Dermis microvascular lymphatic vessel endothelial cell (primary cell): ENCODE measurements at regions not wholly inside any gene's neighbourhood (a gene's known extent, or its start where the extent isn't known, plus 50 kb on each side); places are given as distances from the start of the nearest gene placed in this dataset.

Source experiments
- DNase-seq, 2 donors: peaks; one replicate each; pipeline versions ENCODE4 v3.0.0 to v3.0.0-alpha.2; 2010; ENCODE audit warnings: low read depth in 2 of 2

DNA sequence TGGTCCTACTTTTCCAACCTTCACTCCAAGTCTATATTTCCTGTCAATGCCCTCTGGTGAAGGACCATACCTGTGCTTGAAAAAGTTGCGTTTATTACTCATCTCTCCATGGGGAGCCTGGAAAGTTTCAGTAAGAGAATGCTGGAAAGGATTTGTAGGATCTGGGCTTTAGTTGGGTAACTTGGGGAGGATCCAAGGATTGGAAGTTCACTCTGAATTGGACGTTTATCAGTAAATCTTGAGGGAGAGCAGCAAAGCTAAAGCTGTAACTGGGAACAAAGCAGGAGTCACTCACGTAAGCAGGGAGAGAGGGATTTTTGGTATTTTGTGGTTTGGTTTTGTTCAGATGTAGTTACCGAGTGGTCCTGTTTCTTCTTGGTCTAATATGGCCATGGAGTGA is 51.4 kb upstream of the NPVF start:
- no peak for DNase-seq

DNA sequence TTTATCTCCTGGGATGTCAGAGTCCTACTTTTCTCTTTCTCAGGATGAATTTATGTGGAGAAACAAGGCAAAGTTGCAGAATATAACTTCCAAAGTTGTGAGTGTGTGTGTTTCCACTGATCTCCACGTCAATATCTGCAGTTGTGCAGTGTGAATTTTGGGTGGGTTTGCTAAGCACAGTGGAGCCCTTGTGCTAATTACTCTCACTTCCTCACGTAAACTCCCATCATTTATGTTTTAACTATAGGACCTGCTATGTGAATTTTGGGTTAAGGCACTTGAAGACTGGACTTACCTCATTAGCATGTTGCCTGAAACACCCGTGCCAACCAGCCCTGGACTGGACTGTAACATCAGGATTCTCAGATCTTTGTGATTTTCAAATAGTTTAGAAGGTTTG is 51.9 kb upstream of the NPVF start:
- DNase-seq = no peak

DNA sequence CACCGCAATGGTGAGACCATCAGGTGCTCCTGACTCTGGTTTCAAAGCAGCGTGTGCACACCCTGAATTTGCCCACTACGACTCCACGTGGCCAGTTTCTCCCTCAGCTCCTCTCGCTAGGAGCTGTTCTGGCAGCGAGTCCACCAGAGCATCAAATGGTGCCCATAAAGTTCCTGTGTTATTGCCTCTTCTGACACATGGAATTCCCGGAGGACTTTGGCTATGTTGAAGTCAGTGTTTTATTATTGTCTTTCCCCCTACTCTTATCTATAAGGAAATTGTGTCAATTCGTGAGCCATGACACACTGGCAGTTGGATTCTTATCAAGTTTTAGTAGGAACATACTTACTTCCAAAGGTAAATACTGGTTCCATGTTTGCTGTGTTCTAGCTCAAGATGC is 53.9 kb upstream of the NPVF start:
- DNase-seq = no peak

DNA sequence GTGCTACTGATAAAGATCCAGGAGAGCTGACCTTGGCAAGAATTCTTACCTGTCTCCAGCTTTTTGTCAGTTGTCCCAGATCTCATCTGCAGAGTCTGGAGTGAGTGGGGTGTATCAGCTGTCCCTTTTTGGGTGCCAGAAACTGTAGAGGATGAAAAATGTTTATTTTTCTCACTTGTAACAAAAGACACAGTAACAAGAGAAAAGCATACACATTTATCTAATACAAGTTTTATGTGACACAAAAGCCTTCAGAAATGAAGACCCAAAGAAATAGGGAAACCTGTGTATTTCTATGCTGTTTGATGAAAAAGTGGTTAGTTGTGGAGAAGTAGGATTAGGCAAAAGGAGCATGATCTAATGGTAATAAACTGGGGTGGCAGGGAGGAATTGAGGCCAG is 58.5 kb upstream of the NPVF start:
- DNase-seq = no peak

DNA sequence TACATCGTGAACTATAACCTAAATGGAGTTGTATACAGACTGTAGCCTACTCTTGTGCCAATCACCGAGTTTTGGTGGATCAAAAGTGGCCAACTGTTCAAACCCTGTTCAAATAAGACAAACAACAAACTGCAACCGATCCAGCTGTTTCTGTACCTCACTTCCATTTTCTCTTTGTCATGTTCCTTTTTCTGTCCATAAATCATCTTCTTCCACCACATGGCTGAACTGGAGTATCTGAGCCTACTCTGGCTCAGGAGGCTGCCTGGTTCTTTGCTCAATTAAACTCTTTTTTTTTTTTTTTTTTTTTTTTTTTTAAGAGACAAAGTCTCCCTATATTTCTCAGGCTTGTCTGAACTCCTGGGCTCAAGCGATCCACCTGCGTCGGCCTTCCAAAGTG is 59.0 kb upstream of the NPVF start:
- DNase-seq = no peak

DNA sequence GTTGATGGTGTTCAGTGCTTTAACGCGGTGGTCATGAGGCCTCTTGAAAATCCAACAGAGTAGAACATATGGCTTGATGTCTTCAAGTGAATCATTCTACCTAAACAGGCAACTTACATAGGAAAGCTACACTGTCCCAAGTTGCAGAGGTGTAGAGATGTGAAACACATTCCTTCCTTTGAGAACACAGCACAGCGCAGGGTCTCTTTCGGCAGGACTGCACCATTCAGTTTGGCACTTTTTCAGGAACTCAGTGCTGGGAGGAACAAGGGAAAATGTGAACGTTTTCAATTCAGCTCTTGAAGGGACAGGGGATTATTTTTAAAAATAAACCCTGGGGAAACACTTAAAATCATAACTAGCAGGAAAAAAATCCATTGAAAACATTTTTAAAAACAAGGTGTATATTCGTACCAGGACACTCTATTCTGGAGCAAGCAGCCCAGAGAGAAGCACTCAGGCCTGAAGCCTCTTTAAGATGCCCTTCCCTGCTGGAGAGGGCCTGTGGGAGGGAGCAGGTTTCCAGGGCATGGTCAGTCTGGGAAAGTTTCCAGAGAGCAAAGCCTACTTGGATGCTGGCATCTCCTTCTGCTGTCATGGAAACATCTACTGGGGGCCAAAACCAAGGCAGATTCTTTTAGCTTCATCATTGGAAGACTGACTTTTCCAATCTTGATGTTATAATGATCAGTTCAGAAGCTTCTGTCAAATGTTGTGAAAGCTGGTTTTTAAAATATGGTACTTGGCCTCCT is 60.4 kb upstream of the NPVF start:
- no peak for DNase-seq

DNA sequence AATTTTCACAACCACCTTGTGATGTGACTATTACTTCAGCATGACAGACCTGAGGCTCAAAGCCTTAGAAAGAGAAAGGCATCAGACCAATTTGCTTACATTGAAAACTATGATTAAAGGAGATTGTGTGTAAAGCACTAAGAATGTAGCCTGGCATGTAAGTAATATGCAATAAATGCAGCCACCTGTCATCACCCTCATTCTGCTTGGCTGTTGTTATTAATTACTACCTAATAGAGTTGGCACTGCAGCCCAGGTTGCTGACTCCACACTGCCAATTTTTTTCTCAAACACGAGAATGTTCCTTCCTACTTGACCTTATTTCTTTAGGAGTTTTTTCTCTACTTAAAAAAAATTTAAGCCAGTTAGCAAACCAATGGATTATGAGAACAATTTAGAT is 61.2 kb upstream of the NPVF start:
- no peak for DNase-seq

DNA sequence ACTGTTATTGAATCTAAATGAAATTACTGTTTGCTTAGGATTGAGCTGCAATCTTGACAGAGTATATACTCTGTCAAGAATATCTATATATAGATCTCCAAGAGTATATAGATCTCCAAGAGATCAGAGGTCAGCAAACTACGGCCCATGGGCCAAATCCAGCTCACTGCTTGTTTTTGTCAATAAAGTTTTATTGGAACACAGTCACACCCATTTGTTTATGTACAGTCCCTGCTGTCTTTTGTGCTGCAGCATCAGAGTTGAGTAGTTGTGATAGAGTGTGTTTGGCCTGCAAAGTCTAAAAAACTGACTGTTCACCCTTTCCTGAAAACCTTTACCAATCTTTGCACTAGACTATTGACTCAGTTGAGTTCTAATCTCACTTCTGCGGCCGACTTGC is 66.3 kb upstream of the NPVF start:
- DNase-seq = no peak

DNA sequence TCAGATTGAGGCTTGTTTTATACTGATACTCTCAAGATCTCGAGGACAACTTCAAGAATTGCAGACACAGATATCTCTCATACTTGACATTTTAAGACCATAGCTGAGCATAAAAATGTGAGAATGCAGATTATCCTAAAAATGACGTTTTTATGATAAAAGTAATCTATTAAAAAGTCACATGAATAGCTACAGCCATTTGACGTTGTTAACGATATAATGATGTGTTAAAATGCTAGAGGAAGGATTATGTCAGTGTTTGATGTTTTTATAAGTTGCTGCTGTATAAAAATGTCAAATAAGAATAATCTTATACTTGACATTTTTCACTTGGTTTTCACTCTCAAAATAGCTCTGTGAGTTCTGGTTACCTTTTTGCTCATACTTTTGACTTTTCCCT is 67.1 kb upstream of the NPVF start:
- no peak for DNase-seq

DNA sequence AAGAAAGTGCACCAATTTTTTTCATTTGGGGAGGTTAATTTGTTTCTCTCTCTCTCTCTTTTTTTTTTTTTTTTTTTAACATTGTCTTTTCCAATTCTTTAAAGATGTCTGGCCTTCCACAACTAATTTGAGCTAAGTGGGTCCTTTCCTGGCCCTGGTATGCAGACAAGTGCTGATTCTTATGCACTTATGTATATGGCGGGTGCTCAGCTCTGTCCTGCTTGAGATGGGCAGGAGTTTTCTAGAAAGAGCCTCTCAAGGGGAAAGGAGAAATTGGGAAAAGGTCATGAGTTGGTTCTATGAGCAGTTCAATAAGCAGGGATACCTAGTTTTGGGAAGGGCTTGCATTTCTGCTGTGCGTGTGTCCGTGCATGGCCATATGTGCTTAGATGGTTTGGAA is 67.8 kb upstream of the NPVF start:
- DNase-seq = no peak

DNA sequence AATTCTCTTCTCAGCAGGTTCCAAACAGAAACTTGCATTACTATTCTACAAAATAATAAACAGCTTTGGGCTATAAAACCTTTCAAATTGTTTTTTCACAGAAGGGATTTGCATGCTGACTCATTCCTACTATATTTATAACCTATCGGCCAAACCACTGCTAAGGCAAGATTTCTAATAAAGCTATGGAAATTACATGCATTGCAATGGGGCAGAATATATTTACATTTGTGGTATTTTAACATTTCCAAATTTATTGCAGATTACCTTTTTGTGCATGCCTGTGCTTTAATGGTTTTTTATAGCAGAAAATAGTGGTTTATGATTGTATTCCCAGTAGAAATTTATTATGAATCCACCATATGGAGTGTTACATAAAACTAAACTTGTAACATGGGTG is 69.0 kb upstream of the NPVF start:
- no peak for DNase-seq

DNA sequence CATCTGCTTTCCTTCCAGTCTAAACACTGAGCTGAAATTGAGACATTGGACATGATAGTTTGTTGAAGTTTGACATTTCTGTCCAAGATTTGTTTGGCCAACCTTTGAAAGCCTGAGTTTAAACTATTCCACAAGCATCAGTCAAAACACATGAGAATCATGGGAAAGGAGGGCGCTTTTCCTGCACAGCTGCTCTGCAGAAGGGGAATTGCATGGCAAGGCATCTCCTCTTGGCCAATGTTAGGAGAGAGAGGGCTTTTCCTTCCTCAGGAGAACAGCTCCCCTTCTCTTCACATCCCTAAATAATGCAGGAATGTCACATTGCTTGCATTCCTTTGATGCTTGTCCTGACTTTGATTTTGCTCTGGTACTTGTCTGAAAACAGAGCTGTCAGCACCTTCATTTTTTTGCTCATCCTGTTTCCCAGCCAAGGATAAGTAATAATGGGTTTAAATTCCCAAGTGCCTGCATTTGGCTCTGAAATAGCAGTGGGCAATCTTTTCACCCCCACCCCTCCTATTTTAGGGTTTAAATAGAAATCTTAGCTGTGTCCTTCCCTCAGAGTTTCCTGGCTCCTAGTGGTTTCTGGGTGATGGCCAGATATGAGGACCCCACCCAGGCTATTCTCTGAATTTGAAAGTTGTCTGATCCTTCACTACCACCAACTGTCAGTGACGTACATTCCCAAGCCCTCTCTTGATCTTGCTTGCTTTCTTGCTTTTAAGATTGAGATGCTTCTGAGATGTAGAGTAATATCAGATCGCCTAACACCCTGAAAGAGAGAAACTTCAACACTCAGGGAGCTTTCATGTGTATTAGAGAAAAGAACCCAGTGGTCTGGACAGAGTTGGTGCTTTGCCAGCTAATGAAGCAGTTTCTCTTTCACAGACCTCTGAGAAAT is 75.2 kb upstream of the NPVF start:
- no peak for DNase-seq

DNA sequence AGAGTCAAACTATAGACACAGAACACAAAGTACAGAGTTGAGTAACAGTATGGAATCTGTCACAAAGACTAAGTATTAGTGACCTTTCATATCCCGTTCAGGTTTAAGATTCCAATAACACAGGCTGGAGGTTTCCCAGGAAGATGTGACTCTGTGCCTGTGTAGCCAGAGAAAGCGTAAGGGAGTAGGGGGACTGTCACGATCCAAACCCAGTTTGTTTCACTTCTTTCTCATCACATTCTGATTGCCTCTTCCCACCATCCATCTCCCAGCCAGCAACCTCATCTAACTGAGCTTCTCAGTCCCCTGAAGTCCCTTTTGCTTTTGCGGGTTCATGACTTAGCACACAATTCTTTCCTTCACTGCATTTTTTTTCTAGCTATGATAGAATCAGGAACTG is 76.4 kb upstream of the NPVF start:
- DNase-seq = no peak

DNA sequence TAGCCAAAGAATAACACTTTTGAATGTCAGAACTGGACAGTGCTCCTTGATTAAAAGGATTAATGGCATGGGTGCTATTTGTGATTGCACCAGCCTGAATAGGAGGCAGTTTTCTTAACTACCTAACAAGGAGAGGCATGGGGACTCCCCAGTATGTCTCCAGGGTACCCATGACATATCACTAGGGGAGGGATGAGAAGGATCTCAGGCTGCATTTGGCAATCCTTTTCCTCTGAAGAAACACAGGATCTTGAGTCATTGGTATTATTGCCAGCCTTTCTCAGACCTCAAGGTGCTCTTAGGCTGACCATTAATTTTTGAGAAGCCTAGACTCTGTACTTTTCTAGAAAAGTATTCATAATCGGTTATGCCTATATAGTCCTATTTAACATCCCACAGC is 77.5 kb upstream of the NPVF start:
- DNase-seq = no peak

DNA sequence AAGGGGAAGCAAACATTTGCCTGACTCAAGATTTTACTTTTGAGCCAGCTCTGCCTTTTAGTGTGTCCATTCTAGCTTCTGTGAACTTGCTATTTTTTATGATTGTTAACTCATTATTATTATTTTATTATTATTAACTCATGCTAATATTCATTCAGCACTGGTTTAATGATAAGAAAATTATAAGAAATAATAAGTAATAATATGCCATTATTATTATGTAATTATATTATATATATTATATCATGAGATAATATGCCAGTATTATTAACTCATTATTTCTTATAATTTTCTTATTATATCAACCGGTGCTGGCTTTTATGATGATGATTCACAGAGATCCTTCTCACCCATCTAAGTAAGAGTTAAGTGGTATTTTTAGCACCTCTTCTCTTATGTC is 79.3 kb upstream of the NPVF start:
- no peak for DNase-seq

DNA sequence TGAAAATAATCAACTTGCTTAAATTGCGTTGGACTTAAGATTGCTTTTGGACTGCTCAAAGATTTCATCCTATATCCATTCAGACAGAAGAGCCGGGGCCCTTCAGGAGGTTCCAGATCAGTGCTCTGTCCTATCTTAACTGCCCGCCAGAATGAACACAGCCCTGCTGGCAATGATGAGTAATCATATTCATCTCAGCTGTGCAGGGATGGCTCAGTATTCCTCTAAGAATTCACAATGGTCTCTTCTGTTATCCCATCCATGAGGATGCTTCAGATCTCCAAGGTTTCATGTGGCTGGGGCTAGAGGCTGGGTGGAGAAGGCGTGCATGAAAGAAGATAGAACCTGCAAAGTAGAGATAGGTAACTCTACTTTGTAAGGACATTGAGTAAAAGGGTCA is 80.0 kb upstream of the NPVF start:
- no peak for DNase-seq

DNA sequence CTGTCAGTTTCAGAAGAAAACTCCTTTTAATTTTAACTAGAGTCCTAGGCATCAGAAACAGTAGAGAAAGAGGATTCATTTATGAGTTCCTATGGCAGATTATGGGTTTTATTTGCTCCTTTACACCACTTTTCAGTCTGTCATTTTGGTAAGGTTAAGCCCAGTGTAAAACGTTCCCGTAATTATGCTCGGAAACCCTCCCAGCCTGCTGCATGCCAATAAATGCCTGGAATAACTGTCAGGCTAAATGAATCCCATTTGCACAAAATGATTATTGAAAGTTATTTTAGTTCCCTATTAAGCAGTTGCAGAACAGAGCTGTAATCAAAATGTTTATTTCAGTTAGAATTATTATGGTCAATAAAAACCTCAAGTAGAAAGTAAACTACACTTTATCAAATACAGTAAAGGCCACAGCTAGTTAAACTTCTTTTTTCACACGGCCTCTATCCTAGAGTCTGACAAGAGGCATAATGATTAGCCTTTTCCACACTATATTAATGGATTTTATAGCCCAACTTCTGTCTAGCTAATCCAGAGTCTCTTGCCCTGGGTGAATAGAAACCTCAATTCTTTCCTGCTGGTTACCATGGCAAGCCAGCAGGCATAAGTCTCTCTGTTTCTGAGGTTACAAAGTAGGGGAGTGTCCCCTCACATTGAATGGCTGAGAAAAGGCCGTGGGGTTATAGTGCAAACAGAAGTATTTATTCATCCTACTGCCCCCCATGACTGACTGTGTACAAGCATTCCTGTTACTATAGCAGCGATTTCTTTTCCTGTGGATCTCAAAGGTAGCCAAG is 80.8 kb upstream of the NPVF start:
- DNase-seq = no peak

DNA sequence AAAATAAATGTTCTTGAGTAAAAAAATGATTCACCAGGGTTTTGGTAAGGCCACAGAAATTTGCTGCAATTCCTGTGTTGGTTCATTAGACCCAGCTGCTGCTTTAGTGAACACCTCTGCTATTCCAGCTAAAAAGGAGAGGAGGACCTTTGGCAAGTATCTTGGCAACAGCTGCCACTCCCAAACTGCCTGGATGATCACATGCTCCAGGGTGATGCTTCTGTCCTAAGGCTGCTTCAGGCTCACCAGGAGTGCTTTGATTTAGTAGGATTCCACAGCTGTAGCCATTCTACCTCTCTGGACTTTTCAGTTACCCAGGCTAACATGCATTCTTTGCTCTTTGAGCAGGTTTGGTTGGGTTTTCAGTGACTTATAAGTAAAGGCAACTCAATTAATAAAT is 82.6 kb upstream of the NPVF start:
- no peak for DNase-seq

DNA sequence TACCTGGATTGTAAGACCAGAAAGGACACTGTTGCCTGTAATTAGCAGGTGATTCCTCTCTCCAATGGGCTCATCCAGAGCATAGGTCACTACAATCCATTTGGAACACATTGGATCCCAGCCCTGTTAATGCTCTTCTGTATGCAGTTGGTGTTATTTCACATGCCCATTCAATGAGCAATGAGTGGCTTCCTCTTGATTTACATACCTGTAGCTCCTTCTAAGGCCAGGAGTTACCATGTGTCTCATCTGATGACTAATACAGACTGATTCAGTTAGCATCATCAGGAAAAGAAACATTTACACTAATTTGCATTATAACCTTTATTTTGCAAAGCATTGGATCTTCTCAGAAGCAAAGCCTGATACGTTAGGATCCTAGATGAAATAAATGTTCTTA is 83.1 kb upstream of the NPVF start:
- no peak for DNase-seq

DNA sequence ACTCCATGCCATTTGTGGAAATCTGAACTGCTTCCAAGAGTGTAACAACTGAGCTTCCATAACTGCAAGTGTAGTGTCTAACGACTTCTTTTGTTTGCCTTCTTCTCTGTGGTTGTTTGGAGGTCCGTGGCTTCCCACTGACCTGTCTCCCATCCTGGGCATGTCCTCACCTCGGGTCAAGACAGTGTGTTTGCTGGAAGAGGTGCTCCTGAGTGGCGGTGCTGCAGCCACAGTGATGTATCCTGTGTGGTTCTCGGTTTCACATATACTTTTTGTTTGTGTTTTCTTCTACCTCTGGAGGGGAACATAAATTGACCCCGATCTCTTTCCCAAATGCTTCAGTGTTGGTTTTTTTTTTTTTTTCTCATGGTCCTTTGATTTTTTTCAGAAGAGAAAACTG is 84.7 kb upstream of the NPVF start:
- DNase-seq = no peak

DNA sequence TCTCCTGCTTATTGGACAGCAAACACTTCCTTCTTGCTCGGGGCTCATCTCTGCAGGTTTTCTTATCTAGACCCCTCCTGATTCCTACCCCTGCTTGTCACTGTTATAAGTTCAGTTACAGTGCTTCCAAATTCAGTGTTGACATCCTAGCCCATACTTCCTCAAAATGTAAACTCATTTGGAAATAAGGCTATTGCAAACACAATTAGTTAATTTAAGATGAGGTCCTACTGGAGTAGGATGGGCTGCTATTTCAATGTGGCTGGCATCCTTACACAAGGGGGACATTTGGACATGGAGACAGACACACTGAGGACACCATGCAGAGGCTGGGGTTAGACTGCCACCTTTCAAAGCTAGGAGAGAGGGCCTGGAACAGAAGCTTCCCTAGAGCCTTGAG is 85.2 kb upstream of the NPVF start:
- DNase-seq = no peak

DNA sequence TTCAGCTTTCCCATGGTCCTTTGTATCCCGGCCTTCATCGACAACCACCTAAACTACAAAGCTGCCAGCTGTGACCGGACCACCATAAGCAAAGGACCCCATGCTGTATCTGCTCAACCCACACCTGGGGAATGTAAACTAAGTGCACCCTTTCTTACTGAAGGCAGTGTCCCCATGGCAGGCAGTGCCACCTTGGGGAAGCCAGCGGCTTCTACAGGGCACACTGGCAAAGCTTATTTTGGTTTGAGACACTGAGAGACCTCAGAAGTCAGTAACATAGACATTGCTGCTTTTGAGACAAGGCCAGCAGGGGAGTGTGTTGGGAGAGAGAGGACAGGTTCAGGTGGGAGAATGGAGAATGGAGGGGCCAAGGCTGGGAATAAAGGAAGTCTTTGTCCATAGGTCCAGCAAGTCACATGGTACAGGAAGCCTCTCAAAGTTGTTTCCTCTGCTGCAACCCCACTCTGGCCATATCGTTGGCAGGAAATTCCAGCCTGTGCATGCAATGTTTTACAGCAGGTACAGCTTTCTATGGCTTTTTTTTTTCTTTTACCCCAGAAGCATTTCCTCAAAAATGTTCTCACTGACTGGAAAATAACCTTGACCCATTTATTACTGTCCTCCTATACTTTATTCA is 85.9 kb upstream of the NPVF start:
- DNase-seq = no peak
